GM21825 (cell line): ENCODE measurements at regions not wholly inside any gene's neighbourhood (a gene's known extent, or its start where the extent isn't known, plus 50 kb on each side); places are given as distances from the start of the nearest gene placed in this dataset.
A peak's percentile ranks its signal among the peaks of the same experiment; 100 is the strongest.
"Not testable (repeated sequence)": the region's sequence is repeated elsewhere in the genome, so short reads cannot be mapped to it uniquely, and the experiment has no call there.

Source experiments
- ATAC-seq: cut with Tn5 transposase; IDR thresholded peaks from one replicate; pipeline ENCODE4 v1.9.1; 2021; ENCODE audit warnings: mild to moderate bottlenecking, moderate library complexity; ENCODE audit not compliant: unreplicated experiment

GRCh38 chr2:193480187-193480586 lies 1285.5 kb upstream of the TMEFF2 start:
- no peak for ATAC-seq

- ATAC-seq: peak; percentile 49
Measured at GRCh38 chr2:193476171-193476800, 1281.6 kb upstream of the TMEFF2 start.

- no peak for ATAC-seq
Measured at GRCh38 chr2:193475038-193475437, 1280.3 kb upstream of the TMEFF2 start.

GRCh38 chr2:193469251-193469650 lies 1274.5 kb upstream of the TMEFF2 start:
- ATAC-seq: no peak

GRCh38 chr2:193467276-193467987 lies 1272.7 kb upstream of the TMEFF2 start:
- ATAC-seq: no peak

GRCh38 chr2:193463011-193463410 lies 1268.3 kb upstream of the TMEFF2 start:
- ATAC-seq: no peak

GRCh38 chr2:193462411-193462810 lies 1267.7 kb upstream of the TMEFF2 start:
- ATAC-seq: no peak

GRCh38 chr2:193461431-193461934 lies 1266.8 kb upstream of the TMEFF2 start:
- ATAC-seq: no peak

- no peak for ATAC-seq
Measured at GRCh38 chr2:193446967-193447366, 1252.2 kb upstream of the TMEFF2 start.

GRCh38 chr2:193442293-193442692 lies 1247.6 kb upstream of the TMEFF2 start:
- no peak for ATAC-seq

GRCh38 chr2:193428336-193428818 lies 1233.6 kb upstream of the TMEFF2 start:
- no peak for ATAC-seq

GRCh38 chr2:193412368-193412767 lies 1217.6 kb upstream of the TMEFF2 start:
- not testable (repeated sequence) for ATAC-seq

- ATAC-seq: no peak
Measured at GRCh38 chr2:193409951-193410350, 1215.2 kb upstream of the TMEFF2 start.

GRCh38 chr2:193382583-193382982 lies 1187.8 kb upstream of the TMEFF2 start:
- no peak for ATAC-seq

- no peak for ATAC-seq
Measured at GRCh38 chr2:193377789-193378188, 1183.1 kb upstream of the TMEFF2 start.

- no peak for ATAC-seq
Measured at GRCh38 chr2:193373120-193373519, 1178.4 kb upstream of the TMEFF2 start.

GRCh38 chr2:193371200-193371599 lies 1176.5 kb upstream of the TMEFF2 start:
- ATAC-seq: no peak

- ATAC-seq: no peak
Measured at GRCh38 chr2:193368615-193369014, 1173.9 kb upstream of the TMEFF2 start.

GRCh38 chr2:193357508-193357907 lies 1162.8 kb upstream of the TMEFF2 start:
- ATAC-seq: no peak

GRCh38 chr2:193352665-193353242 lies 1158.0 kb upstream of the TMEFF2 start:
- not testable (repeated sequence) for ATAC-seq

GRCh38 chr2:193350509-193350908 lies 1155.8 kb upstream of the TMEFF2 start:
- ATAC-seq: no peak

GRCh38 chr2:193349642-193350041 lies 1154.9 kb upstream of the TMEFF2 start:
- no peak for ATAC-seq
